ENCODE measurements at regions not wholly inside any gene's neighbourhood (a gene's known extent, or its start where the extent isn't known, plus 50 kb on each side); places are given as distances from the start of the nearest gene placed in this dataset.

- no peaks in the 10 kb centered on the region for H3K9me3 ChIP-seq (ENCODE audit: control insufficient read depth in 3 of 3, low read length in 3 of 3)
- no peaks in the 10 kb centered on the region for H3K27me3 ChIP-seq (ENCODE audit: control insufficient read depth in 3 of 3, insufficient read depth in 3 of 3, low read length in 3 of 3)
- no peaks in the 10 kb centered on the region for H3K36me3 ChIP-seq (ENCODE audit: control insufficient read depth in 3 of 3, insufficient read depth in 3 of 3, low read length in 3 of 3)
- H3K27ac ChIP-seq (ENCODE audit: low read depth, low read length): no peak overlapping the region
- H3K4me3 ChIP-seq (ENCODE audit: low read length in 3 of 3): no peak overlapping the region
- peaks cover 7 to 15% (median 14%) of the 10 kb centered on the region in 3 donors for H3K4me1 ChIP-seq (ENCODE audit: control insufficient read depth in 3 of 3, insufficient read depth in 3 of 3, low read length in 3 of 3)
- no peak overlapping the region for H3K9ac ChIP-seq (ENCODE audit: low read depth in 1 of 3, low read length in 3 of 3)
Observed at GRCh38 chr3:177826253-177826652, 629.0 kb upstream of the TBL1XR1 start.

GRCh38 chr3:177827511-177828207, 630.4 kb upstream of the TBL1XR1 start:
- H3K9me3 ChIP-seq (ENCODE audit: control insufficient read depth in 3 of 3, low read length in 3 of 3): no peaks in the 10 kb centered on the region
- H3K4me3 ChIP-seq (ENCODE audit: low read length in 3 of 3): no peak overlapping the region
- H3K36me3 ChIP-seq (ENCODE audit: control insufficient read depth in 3 of 3, insufficient read depth in 3 of 3, low read length in 3 of 3): no peaks in the 10 kb centered on the region
- no peak overlapping the region for H3K27ac ChIP-seq (ENCODE audit: low read depth, low read length)
- no peaks in the 10 kb centered on the region for H3K27me3 ChIP-seq (ENCODE audit: control insufficient read depth in 3 of 3, insufficient read depth in 3 of 3, low read length in 3 of 3)
- no peak overlapping the region for H3K9ac ChIP-seq (ENCODE audit: low read depth in 1 of 3, low read length in 3 of 3)
- peaks cover 7 to 15% (median 13%) of the 10 kb centered on the region in 3 donors for H3K4me1 ChIP-seq (ENCODE audit: control insufficient read depth in 3 of 3, insufficient read depth in 3 of 3, low read length in 3 of 3)

- Histone ChIP-seq H3K27me3 (ENCODE audit: control insufficient read depth in 3 of 3, insufficient read depth in 3 of 3, low read length in 3 of 3) (no peaks in the 10 kb centered on the region), H3K4me1 (ENCODE audit: control insufficient read depth in 3 of 3, insufficient read depth in 3 of 3, low read length in 3 of 3) (peaks cover 7 to 15% (median 9%) of the 10 kb centered on the region in 3 donors), H3K27ac (ENCODE audit: low read depth, low read length) (no peak overlapping the region), H3K9me3 (ENCODE audit: control insufficient read depth in 3 of 3, low read length in 3 of 3) (no peaks in the 10 kb centered on the region), H3K4me3 (ENCODE audit: low read length in 3 of 3) (no peak overlapping the region), H3K9ac (ENCODE audit: low read depth in 1 of 3, low read length in 3 of 3) (no peak overlapping the region), H3K36me3 (ENCODE audit: control insufficient read depth in 3 of 3, insufficient read depth in 3 of 3, low read length in 3 of 3) (no peaks in the 10 kb centered on the region)
Observed at GRCh38 chr3:177828208-177828565, 630.9 kb upstream of the TBL1XR1 start.

DNA sequence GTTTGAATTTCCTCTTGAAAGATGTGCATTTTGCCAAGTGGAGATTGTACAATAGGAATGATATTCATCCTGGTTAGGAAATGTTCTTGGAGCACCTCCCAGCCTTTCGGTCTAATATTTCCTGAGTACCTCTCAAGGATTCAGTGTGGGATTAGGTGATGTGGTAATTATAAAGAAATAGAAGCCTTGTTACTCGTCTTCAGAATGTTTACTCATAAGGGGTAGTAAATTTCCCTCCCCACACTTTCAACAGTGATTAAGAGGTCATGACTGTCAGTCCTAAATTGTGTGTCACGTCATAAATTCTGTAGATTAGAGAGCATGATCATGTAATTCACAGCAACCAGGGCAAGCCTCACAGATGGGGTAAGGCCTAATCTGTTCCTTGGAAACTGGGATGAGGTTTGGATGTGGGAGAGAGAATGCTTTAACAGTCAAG, 633.1 kb upstream of the TBL1XR1 start:
- Histone ChIP-seq H3K9me3 (ENCODE audit: control insufficient read depth in 3 of 3, low read length in 3 of 3) (no peaks in the 10 kb centered on the region), H3K27ac (ENCODE audit: low read depth, low read length) (peak overlapping the region; percentile 19), H3K36me3 (ENCODE audit: control insufficient read depth in 3 of 3, insufficient read depth in 3 of 3, low read length in 3 of 3) (no peaks in the 10 kb centered on the region), H3K27me3 (ENCODE audit: control insufficient read depth in 3 of 3, insufficient read depth in 3 of 3, low read length in 3 of 3) (no peaks in the 10 kb centered on the region), H3K9ac (ENCODE audit: low read depth in 1 of 3, low read length in 3 of 3) (no peak overlapping the region), H3K4me3 (ENCODE audit: low read length in 3 of 3) (no peak overlapping the region), H3K4me1 (ENCODE audit: control insufficient read depth in 3 of 3, insufficient read depth in 3 of 3, low read length in 3 of 3) (peaks cover 2 to 7% (median 4%) of the 10 kb centered on the region in 3 donors)

DNA sequence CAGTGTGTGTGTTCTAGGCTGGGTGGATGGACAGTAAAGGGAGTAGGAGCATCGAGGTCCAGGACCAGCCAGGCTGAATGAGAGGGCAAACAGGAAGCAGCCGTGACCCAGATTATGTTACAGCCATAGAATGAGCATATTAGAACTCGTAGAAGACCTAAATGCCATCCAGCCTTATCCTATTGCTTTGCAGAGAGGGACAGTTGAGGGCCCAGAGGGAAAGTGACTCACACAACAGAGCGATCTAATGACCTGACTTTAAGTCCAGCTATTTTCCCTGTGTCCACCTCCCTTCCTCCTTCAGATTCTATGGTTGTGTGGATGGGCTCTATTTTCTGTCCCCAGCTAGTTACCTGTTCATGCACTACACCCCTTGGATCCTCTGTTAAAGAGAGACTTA, 634.1 kb upstream of the TBL1XR1 start:
- Histone ChIP-seq H3K36me3 (ENCODE audit: control insufficient read depth in 3 of 3, insufficient read depth in 3 of 3, low read length in 3 of 3) (no peaks in the 10 kb centered on the region), H3K4me1 (ENCODE audit: control insufficient read depth in 3 of 3, insufficient read depth in 3 of 3, low read length in 3 of 3) (peaks cover 2 to 7% (median 4%) of the 10 kb centered on the region in 3 donors), H3K9me3 (ENCODE audit: control insufficient read depth in 3 of 3, low read length in 3 of 3) (no peaks in the 10 kb centered on the region), H3K4me3 (ENCODE audit: low read length in 3 of 3) (no peak overlapping the region), H3K27ac (ENCODE audit: low read depth, low read length) (no peak overlapping the region), H3K27me3 (ENCODE audit: control insufficient read depth in 3 of 3, insufficient read depth in 3 of 3, low read length in 3 of 3) (no peaks in the 10 kb centered on the region), H3K9ac (ENCODE audit: low read depth in 1 of 3, low read length in 3 of 3) (no peak overlapping the region)

DNA sequence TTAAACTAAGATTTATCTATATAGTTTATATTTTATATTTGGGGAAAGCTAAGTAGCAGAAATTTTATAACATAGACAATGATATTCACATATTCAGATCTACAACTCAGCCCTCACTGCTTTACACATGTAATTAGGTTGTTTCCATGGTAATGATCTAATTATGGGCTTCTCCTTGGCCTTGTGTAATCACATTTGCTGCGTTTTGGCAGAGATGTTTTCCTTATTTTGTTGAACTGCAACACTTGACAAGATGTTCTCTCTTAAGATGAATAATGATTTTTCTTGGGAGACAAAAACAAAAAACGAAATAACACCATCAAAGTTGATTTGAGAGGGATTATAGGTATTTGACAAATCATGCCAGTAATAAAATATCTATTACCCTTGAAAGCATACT, 635.6 kb upstream of the TBL1XR1 start:
- Histone ChIP-seq H3K9me3 (ENCODE audit: control insufficient read depth in 3 of 3, low read length in 3 of 3) (no peaks in the 10 kb centered on the region), H3K27ac (ENCODE audit: low read depth, low read length) (no peak overlapping the region)

DNA sequence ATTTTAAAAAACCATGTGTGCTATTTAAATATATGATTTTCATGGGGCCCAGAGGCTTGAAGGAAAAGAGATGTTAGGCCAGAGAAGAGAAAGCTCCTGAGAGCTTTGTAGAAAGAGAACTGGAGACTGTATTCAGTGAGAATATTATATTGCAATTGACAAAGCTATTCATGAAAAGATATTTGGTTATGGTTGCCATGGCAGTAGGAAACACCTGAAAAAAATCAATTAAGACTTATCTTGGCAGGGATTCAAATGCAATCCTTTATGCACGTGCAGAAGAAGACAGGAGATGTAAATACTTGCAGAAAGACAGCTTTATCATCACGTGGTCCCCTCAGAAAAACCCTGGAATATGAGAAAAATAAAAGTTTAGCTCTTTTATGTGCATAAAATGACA, 636.0 kb upstream of the TBL1XR1 start:
- no peaks in the 10 kb centered on the region for H3K27me3 ChIP-seq (ENCODE audit: control insufficient read depth in 3 of 3, insufficient read depth in 3 of 3, low read length in 3 of 3)
- H3K36me3 ChIP-seq (ENCODE audit: control insufficient read depth in 3 of 3, insufficient read depth in 3 of 3, low read length in 3 of 3): no peaks in the 10 kb centered on the region
- H3K4me1 ChIP-seq (ENCODE audit: control insufficient read depth in 3 of 3, insufficient read depth in 3 of 3, low read length in 3 of 3): peaks cover 2 to 7% (median 4%) of the 10 kb centered on the region in 3 donors
- H3K9ac ChIP-seq (ENCODE audit: low read depth in 1 of 3, low read length in 3 of 3): no peak overlapping the region
- no peak overlapping the region for H3K4me3 ChIP-seq (ENCODE audit: low read length in 3 of 3)
- H3K27ac ChIP-seq (ENCODE audit: low read depth, low read length): no peak overlapping the region
- H3K9me3 ChIP-seq (ENCODE audit: control insufficient read depth in 3 of 3, low read length in 3 of 3): no peaks in the 10 kb centered on the region

More for the DNA sequence above, 635.6 kb upstream of the TBL1XR1 start:
- H3K36me3 ChIP-seq (ENCODE audit: control insufficient read depth in 3 of 3, insufficient read depth in 3 of 3, low read length in 3 of 3): no peaks in the 10 kb centered on the region
- peaks cover 2 to 7% (median 4%) of the 10 kb centered on the region in 3 donors for H3K4me1 ChIP-seq (ENCODE audit: control insufficient read depth in 3 of 3, insufficient read depth in 3 of 3, low read length in 3 of 3)
- no peaks in the 10 kb centered on the region for H3K27me3 ChIP-seq (ENCODE audit: control insufficient read depth in 3 of 3, insufficient read depth in 3 of 3, low read length in 3 of 3)
- H3K4me3 ChIP-seq (ENCODE audit: low read length in 3 of 3): no peak overlapping the region
- no peak overlapping the region for H3K9ac ChIP-seq (ENCODE audit: low read depth in 1 of 3, low read length in 3 of 3)

- Histone ChIP-seq H3K4me1 (ENCODE audit: control insufficient read depth in 3 of 3, insufficient read depth in 3 of 3, low read length in 3 of 3) (peaks cover 2 to 7% (median 4%) of the 10 kb centered on the region in 3 donors), H3K27me3 (ENCODE audit: control insufficient read depth in 3 of 3, insufficient read depth in 3 of 3, low read length in 3 of 3) (no peaks in the 10 kb centered on the region), H3K9me3 (ENCODE audit: control insufficient read depth in 3 of 3, low read length in 3 of 3) (no peaks in the 10 kb centered on the region), H3K36me3 (ENCODE audit: control insufficient read depth in 3 of 3, insufficient read depth in 3 of 3, low read length in 3 of 3) (no peaks in the 10 kb centered on the region), H3K9ac (ENCODE audit: low read depth in 1 of 3, low read length in 3 of 3) (no peak overlapping the region), H3K4me3 (ENCODE audit: low read length in 3 of 3) (no peak overlapping the region), H3K27ac (ENCODE audit: low read depth, low read length) (no peak overlapping the region)
Observed at GRCh38 chr3:177835008-177835407, 637.7 kb upstream of the TBL1XR1 start.

- Histone ChIP-seq H3K4me1 (ENCODE audit: control insufficient read depth in 3 of 3, insufficient read depth in 3 of 3, low read length in 3 of 3) (no peaks in the 10 kb centered on the region), H3K9ac (ENCODE audit: low read depth in 1 of 3, low read length in 3 of 3) (no peak overlapping the region), H3K27me3 (ENCODE audit: control insufficient read depth in 3 of 3, insufficient read depth in 3 of 3, low read length in 3 of 3) (no peaks in the 10 kb centered on the region), H3K27ac (ENCODE audit: low read depth, low read length) (no peak overlapping the region), H3K36me3 (ENCODE audit: control insufficient read depth in 3 of 3, insufficient read depth in 3 of 3, low read length in 3 of 3) (no peaks in the 10 kb centered on the region), H3K9me3 (ENCODE audit: control insufficient read depth in 3 of 3, low read length in 3 of 3) (no peaks in the 10 kb centered on the region), H3K4me3 (ENCODE audit: low read length in 3 of 3) (no peak overlapping the region)
Observed at GRCh38 chr3:177835917-177836316, 638.6 kb upstream of the TBL1XR1 start.

- H3K9ac ChIP-seq (ENCODE audit: low read depth in 1 of 3, low read length in 3 of 3): no peak overlapping the region
- no peaks in the 10 kb centered on the region for H3K36me3 ChIP-seq (ENCODE audit: control insufficient read depth in 3 of 3, insufficient read depth in 3 of 3, low read length in 3 of 3)
- H3K4me1 ChIP-seq (ENCODE audit: control insufficient read depth in 3 of 3, insufficient read depth in 3 of 3, low read length in 3 of 3): no peaks in the 10 kb centered on the region
- no peaks in the 10 kb centered on the region for H3K9me3 ChIP-seq (ENCODE audit: control insufficient read depth in 3 of 3, low read length in 3 of 3)
- H3K27ac ChIP-seq (ENCODE audit: low read depth, low read length): no peak overlapping the region
- no peak overlapping the region for H3K4me3 ChIP-seq (ENCODE audit: low read length in 3 of 3)
- no peaks in the 10 kb centered on the region for H3K27me3 ChIP-seq (ENCODE audit: control insufficient read depth in 3 of 3, insufficient read depth in 3 of 3, low read length in 3 of 3)
Observed at GRCh38 chr3:177836671-177837070, 639.4 kb upstream of the TBL1XR1 start.

Measured in skeletal muscle tissue (tissue), 3 donors.